ENCODE measurements at regions not wholly inside any gene's neighbourhood (a gene's known extent, or its start where the extent isn't known, plus 50 kb on each side); places are given as distances from the start of the nearest gene placed in this dataset.

- no peak overlapping the region for H3K9ac ChIP-seq (ENCODE audit: insufficient read depth in 1 of 2, low read depth in 2 of 2, low read length in 2 of 2)
- ChIA-PET POLR2A (interaction anchor here (0.9 kb wide), 1 partner anchor 18 kb away, joined by 3 read pairs; no protein-coding TSS in a partner anchor), CTCF (ENCODE audit: low intra/inter-chr PET ratio) (no interaction called here)
- H3K79me2 ChIP-seq (ENCODE audit: control insufficient read depth, insufficient read depth, low read length): no peaks in the 10 kb centered on the region
- no peaks in the 10 kb centered on the region for H3K36me3 ChIP-seq (ENCODE audit: control insufficient read depth, insufficient read depth, low read length)
- FAIRE-seq: no peak
- H3K27ac ChIP-seq (ENCODE audit: extremely low read depth, low read depth, low read length): no peak overlapping the region
- in situ Hi-C loops (cut with MboI) (no loop called here), intact Hi-C loops (cut with micrococcal nuclease) (no loop called here)
- H3K9me1 ChIP-seq (ENCODE audit: control insufficient read depth, insufficient read depth, low read length): no peaks in the 10 kb centered on the region
- BruUV-seq (replicated peaks): no TSS peak
- ATAC-seq: no peak
- no peaks in the 10 kb centered on the region for H4K20me1 ChIP-seq (replicated peaks; ENCODE audit: control insufficient read depth, insufficient read depth, low read length)
- H3K4me1 ChIP-seq (replicated peaks in 1 of 2; ENCODE audit: control insufficient read depth in 2 of 2, insufficient read depth in 2 of 2, low read length in 2 of 2): peaks cover 0 to 6% of the 10 kb centered on the region in 2 experiments; a peak in 3 of 5 replicates
- no peak for DNase-seq (ENCODE audit: extremely low read depth in 1 of 4, low spot score in 3 of 4)
- H3K4me3 ChIP-seq: no peak overlapping the region
- no peaks in the 10 kb centered on the region for H3K9me3 ChIP-seq (replicated peaks; ENCODE audit: control insufficient read depth, insufficient read depth, low read depth, low read length)
- TF ChIP-seq ATF1 (CRISPR knock-in tag; IDR thresholded peaks at IDR 0.05) (no peak), ATF1 (tag; IDR thresholded peaks at IDR 0.05) (no peak), SREBF1 (IDR thresholded peaks at IDR 0.05; ENCODE audit: borderline replicate concordance, low read depth, low read length) (no peak), MIER1 (IDR thresholded peaks at IDR 0.05; ENCODE audit: low read depth) (no peak), NFXL1 (CRISPR knock-in tag; IDR thresholded peaks at IDR 0.05) (no peak), SLC30A9 (CRISPR knock-in tag; IDR thresholded peaks at IDR 0.05) (no peak), ZNF324 (CRISPR knock-in tag; IDR thresholded peaks at IDR 0.05) (no peak), NFRKB (IDR thresholded peaks at IDR 0.05; ENCODE audit: low read depth) (no peak), PTRF (tag; IDR thresholded peaks at IDR 0.05) (no peak), ZNF655 (CRISPR knock-in tag; IDR thresholded peaks at IDR 0.05) (no peak), IRF2 (CRISPR knock-in tag; IDR thresholded peaks at IDR 0.05) (no peak), ZNF253 (CRISPR knock-in tag; conservative IDR thresholded peaks at IDR 0.05) (no peak), ZNF830 (CRISPR knock-in tag; IDR thresholded peaks at IDR 0.05) (no peak), HDAC2 (IDR thresholded peaks at IDR 0.05) (no peak)
- no peaks in the 10 kb centered on the region; a peak in 1 of 5 replicates for H3K27me3 ChIP-seq (ENCODE audit: control insufficient read depth in 2 of 2, insufficient read depth in 2 of 2, low read length in 2 of 2)
- no peak overlapping the region for H3K4me2 ChIP-seq (ENCODE audit: insufficient read depth, low read length)
- 2% methylated on average over 10 of the region's 10 CpGs for WGBS (ENCODE audit: insufficient coverage, low coverage, missing lambda C conversion rate)
- no peak overlapping the region for H2AFZ ChIP-seq (ENCODE audit: low read depth, low read length)
Measured at GRCh38 chr6:164037171-164037870, 622.8 kb downstream of the QKI start.

All from K562 (cell line).